HG03457 (cell line): ENCODE measurements at regions not wholly inside any gene's neighbourhood (a gene's known extent, or its start where the extent isn't known, plus 50 kb on each side); places are given as distances from the start of the nearest gene placed in this dataset.
"Not testable (repeated sequence)": the region's sequence is repeated elsewhere in the genome, so short reads cannot be mapped to it uniquely, and the experiment has no call there.

Experiments
- ATAC-seq: cut with Tn5 transposase; IDR thresholded peaks from one replicate; pipeline ENCODE4 v1.9.1; 2021; ENCODE audit warnings: moderate number of reproducible peaks; ENCODE audit not compliant: unreplicated experiment

DNA sequence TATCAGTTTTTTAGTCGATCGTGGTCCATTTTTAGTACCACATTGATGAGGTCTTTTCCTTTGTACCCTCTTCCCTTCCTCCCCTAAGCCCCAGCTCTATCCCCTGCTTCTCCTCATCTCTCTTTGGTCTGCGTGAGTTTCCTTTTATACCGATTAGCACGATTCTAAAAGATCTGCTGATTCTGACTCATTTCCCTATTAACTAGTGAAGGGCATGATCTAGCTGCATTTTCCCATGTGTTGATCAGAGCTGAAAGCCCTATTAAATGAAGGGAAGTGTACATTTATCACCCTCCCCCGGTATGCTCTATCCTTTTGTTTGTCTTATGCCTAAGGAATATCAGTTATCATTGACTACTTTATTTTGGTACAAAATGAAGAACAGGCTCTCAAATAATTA lies 181.7 kb upstream of the NPY2R start:
- no peak for ATAC-seq

DNA sequence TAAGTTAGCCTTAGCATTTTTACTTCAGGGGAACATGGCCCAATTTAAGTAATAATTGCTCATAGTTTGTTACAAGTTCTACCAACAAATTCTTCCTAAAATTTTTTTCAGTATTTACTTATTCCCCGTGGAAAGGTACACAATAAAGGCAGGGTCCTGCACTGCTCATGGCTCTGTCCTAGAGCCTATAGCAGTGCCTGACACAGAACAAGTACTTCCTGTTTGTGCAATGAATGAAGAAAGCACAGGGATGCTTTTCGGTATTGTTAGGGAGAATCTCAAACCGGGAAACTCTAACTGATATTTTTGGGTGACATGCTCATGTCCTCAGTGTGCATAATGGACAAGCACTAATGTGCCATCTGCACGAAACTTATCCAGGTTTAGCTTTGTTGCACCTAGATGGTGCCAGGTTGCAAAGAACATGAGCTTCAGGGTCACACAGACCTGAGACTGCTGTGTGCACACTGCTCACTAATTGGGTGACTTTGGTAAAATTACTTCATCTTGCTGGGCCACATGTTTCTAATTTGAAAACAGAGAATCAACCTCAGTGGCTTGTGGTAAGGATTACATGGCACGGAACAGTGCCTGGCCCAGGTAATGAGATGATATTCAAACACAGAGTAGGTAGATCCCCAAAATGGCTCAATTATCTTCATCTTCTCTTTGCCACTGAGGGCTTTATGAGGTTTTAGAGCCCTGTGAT lies 175.8 kb upstream of the NPY2R start:
- ATAC-seq = peak; percentile 73

DNA sequence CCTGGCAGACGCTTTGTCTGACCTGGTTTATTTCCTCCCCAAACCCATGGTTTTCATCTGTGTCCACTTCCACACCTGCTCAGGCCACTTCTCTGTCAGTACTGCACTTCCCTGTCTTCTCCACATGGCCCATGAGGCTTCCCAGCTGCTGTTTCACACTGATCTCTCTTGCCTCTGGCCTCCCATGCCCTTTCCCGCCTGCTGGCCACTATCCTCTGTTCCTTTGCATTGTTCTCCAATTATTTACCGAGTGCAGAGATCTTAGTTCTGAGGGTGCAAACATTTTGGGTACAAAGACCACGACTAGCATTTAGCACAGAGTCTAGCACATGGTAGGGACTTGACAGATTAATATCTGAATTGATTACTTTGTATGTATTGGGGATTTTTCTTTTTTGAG lies 174.8 kb upstream of the NPY2R start:
- ATAC-seq = no peak

DNA sequence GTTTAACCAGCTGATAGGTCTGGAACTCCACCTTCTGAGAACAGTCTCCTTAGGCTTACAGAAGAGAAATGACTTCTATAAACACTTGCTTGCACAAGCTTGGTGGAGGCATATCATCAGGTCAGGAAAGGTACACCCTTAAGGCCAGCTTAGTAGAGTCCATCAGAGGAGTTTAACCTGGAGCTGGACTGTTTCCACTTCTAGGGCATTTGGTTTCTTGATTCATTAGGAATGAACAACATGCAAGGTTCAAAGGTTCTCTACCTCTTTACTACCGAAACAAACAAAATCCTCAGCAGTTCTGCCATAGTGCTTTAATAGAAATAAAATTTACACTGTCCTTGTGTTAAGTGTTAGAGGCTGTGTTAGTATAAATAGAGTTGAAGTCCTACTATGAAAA lies 171.4 kb upstream of the NPY2R start:
- no peak for ATAC-seq

DNA sequence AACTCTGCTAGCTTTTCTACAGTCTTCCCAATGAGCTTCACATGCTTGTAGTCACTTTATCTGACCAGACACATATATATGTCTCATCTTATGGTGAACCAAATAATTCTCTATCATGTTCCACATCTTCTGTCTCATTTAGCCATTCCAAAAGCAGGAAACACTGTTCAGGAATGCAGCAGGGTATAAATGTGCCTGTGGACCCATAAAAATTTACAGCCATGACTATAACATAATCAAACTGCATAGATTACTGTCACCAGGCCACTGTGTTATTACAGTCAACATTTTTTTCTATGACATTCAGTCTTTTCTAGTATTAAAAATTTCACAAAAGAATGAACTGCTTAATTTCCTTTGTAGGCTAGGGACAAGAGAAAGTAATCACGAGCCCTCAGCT lies 170.0 kb upstream of the NPY2R start:
- no peak for ATAC-seq

DNA sequence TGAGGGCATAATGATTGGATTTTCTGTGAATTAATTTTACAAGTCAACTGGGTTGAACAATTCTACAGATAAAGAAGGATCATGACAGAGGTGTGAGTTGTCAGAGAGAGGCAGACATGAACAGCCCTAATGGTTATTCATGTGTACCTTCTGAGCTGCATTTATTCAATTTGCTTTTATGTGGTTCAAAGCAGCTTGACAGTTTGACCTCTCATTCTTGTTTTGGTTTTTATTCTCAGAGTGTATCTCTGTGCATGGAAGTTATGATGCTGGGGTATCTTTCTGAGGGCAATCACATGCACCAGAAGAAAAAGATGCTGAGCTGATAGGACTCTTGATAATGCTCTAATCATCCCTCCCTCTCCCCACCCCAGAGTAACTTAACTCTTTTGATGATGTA lies 169.3 kb upstream of the NPY2R start:
- no peak for ATAC-seq

DNA sequence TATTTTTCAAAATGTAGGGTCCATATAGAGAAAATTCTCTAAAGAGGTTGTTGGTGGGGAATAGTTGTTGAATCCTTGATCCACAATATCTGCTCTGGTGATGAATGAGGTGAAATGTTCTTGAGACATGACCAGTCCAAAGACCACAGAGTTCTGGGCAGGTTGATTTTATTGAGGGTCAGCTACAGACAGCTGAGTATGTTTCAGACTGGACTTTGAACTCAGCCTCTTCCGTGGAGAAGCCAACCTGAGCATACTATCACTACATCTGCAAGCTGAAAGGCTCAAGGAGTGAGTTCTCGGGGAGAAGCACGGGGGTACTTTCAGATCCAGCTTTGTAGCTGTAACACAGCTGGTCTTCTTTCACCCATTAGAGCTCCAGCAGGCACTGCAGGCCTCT lies 168.4 kb upstream of the NPY2R start:
- no peak for ATAC-seq

DNA sequence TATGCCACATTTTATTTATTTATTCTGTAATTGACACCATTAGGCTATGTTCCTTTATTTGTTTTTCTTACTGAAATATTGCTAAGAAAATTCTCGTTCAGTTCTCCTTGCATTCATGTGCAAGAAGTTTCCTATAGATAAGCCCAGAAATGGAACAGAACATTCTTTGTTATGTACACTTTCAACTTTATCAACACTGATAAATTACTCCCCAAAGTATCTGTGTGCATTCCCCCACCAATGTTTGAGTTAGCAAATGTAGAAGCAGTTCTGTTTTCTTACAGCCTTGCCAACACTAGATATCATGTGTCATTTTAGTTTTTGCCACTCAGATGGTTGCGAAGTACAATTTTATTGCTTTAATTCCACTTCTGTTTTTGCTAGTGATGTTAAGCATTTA lies 166.4 kb upstream of the NPY2R start:
- ATAC-seq = no peak

DNA sequence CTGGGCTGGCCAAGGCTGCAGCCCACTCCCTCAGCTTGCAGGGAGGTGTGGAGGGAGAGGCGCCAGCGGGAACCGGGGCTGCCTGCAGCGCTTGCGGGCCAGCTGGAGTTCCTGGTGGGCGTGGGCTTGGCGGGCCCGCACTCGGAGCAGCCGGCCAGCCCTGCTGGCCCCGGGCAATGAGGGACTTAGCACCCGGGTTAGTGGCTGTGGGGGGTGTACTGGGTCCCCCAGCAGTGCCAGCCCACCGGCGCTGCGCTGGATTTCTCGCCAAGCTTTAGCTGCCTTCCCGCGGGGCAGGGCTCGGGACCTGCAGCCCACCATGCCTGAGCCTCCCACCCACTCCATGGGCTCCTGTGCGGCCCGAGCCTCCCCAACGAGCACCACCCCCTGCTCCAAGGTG lies 164.2 kb upstream of the NPY2R start:
- not testable (repeated sequence) for ATAC-seq

DNA sequence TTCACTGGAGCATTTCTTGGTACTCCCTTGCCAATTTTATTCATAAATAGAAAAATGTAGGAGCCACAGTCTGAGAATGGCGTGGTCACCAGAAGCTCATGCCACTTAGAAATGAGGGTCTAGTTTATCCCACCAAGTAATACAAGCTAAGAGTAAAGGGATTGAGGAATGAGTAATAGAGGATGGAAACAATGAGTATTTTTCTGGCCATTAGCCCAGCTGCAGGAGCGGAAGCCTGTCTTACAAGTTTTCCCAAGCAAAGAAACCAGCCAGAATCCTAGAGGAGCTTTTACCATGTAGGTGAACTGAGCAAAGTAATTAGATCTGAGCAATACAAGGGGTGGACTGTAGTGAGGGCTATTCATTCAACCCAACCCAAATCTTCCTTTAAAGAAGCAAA lies 160.7 kb upstream of the NPY2R start:
- no peak for ATAC-seq

DNA sequence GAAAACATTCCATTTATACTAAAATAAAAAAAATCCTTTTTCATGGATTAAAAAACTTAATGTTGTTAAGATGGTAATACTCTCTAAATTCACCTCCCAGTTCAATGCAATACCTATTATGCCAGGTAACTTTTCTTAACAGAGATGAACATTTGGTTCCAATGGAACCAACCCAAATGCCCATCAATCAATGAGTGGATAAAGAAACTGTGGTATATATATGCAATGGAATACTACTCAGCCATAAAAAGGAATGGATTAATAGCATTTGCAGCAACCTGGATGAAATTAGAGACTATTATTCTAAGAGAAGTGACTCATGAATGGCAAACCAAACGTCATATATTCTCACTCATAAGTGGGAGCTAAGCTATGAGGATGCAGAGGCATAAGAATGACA lies 154.4 kb upstream of the NPY2R start:
- not testable (repeated sequence) for ATAC-seq

DNA sequence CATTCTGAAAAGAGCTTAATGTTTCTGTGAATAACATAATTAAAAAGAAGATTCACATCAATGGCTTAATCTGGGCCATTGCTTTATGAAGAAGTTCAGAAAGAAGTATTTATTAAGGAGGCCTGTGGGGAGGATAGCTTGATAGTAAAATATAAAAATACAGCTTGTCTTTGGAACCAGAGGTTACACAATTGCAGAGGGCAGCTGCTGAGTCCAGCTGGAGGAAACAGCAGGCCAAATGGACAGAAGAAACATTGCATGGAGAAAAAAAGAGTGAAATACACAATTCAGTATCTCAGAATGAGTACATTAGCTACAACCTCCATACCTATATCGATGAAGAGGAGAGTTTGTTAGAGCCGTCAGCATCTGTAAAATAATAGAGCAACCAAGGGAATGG lies 148.0 kb upstream of the NPY2R start:
- ATAC-seq = no peak

DNA sequence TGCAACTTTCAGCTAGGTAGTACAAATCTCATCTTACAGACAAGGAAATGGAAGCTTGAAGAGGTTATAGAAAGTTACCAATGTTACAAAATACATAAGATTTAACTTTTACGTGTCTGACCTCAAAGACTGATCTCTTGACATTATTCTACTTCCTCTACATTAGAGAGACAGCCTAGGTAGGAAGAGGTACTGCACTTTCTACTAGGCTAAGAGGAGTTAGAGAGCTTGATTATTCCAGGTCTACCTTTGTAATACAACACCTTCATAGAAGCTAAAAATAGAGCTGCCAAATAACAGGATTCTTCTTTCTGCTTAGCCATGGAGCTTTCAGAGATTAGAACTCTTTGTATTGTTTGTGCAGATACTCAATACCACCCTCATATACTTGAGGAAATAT lies 147.6 kb upstream of the NPY2R start:
- ATAC-seq = no peak

DNA sequence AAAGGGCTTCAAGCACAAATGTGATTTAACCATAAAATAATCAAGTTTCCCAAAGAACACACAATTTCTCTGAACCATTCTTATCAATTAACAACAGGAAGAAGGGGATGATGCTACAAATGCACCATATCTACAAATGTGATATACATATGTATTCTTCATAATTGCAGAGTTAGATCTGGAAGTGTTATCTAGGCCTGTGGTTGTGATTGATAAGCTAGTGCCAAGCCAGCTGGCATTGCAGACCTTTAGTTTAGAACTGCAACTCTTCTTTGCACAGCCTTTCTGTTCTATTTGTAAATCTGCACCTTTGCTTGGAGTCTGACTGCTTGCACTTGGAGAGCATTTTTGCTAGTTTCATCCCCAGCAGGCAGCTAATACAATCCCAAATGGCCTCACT lies 145.5 kb upstream of the NPY2R start:
- ATAC-seq = no peak

DNA sequence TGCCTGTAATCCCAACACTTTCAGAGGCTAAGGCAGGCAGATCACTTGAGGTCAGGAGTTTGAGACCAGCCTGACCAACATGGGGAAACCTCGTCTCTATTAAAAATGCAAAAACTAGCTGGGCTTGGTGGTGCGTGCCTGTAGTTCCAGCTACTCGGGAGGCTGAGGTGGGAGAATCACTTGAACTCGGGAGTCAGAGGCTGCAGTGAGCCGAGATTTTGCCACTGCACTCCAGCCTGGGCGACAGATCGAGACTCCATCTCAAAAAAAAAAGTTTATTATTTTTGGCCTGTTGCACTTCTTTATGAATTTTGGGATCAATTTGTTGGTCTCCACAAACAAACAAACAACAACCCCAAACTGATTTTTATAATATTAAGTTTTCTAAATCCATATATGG lies 143.5 kb upstream of the NPY2R start:
- ATAC-seq = not testable (repeated sequence)

DNA sequence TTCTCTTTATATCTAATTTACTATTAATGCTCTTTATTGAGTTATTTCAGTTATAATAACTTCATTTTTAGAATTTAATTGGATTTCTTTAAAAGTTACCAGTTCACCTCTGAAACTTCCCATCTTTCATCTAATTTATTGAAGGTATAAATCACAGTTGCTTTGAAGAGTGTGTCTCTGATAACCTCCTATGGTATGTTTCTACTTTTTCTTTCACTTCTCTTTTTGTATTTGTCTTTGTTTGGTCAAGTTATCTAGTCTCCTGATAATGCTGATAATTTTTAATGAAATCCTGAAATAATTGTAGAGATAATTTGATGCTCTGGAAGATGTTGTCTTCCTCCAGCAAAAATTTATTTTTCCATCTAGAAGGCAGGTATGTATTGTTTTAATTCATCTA lies 141.6 kb upstream of the NPY2R start:
- no peak for ATAC-seq

DNA sequence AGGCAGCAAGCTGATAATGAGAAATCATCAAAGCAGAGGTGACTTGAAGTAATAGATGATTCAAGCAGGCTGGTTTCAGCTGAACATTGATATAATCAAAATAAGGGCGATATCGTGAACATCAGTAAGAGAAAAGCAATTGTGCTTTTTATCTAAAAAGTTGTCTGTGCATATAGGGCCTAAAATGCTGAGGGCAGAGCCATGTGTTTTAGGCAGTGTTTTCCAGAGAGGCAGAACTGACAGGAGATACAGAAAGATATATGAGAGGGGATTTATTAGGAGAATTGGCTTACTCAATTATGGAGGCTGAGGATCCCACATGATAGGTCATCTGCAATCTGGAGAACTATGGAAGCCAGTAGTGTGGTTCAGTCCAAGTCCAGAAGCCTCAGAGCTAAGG lies 136.5 kb upstream of the NPY2R start:
- ATAC-seq = no peak

DNA sequence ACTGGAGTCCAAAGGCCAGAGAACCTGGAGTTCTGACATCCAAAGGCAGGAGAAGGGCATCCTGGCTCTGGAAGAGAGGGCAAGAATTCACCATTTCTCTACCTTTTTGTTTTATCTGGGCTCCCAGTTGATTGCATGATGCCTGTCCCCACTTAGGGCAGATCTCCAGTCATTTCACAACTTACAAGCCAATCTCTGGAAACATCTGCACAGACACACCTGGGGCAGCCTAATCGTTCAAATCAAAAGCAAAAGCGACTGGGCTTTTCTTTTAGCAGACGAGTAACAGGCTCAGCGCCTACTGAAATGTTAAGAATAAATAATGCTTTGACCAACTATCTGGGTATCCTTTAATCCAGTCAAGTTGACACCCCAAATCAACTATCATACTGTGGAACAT lies 136.0 kb upstream of the NPY2R start:
- no peak for ATAC-seq

DNA sequence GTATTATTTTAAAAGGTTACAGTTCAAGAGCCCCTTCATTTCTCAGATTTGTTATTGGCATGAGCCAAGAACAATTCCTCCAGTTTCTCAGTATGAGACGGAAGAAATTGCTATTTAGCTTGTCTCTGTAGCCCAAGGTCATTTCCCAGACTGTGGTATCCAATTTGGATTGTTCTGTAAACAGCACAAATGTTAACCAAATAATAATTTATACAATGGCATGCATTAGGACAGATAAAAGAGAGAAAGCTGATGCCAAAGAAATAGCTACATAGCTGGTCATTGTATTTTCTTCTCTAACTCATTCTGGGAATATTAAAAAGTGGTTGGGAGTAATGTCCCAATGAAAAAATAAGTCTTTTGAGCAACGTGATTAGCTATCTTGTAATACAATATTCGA lies 134.6 kb upstream of the NPY2R start:
- no peak for ATAC-seq

DNA sequence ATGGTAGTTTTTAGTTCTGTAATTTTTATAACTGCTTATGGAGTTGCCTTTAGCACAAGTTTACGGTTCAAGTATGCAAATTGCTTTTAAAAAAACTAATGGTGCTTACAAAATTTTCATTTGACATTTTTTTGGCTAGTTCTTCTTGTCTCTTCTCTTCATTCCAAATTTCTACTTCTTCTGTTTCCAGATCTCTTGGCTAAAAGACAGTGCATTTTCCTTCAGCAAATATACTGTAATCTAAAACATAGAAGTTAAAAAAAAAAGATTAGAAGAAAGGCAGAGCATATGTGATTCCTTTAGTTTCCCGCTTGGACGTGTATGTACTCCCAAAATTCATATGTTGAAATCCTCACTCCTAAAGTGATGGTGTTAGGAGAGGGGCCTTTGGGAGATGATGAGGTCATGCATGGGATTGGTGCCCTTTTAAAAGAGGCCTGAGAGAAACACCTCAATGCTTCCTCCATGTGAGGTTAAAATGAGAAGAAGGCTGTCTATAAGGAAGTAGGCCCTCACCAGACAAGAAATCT lies 132.1 kb upstream of the NPY2R start:
- no peak for ATAC-seq

DNA sequence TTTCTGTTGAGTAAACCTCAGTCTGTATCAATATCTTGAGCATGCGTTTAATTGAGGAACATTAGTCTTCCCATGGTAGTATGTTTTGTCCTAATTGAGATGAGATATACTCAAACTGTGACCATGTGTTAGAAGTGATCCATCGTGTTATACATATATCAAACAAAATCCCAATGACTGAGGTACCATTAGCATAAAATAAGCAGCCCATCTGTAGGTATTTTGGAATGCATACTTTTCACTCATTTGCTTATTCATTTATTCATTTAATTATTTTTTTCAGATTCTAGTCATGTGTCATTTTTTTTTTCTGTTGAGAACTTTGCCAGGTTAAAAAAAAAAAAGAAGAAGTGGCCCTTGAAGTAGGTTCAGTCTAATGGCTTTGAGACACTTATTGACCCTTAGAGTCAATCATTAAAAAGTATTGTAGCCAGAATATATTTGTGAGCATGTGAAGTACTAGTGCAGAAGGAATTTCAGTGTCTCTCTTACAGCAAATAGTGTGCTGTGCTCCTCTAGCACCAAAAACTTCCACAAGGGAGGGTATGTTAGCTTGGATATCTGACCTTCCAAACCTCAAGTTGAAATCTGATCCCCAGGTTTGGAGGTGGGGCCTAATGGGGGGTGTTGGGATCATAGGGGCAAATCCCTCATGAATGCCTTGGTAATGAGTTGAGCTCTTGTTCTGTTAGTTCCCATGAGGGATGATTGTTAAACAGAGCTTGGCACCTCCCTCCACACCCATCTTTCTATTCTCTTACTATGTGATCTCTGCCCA lies 130.8 kb upstream of the NPY2R start:
- no peak for ATAC-seq

DNA sequence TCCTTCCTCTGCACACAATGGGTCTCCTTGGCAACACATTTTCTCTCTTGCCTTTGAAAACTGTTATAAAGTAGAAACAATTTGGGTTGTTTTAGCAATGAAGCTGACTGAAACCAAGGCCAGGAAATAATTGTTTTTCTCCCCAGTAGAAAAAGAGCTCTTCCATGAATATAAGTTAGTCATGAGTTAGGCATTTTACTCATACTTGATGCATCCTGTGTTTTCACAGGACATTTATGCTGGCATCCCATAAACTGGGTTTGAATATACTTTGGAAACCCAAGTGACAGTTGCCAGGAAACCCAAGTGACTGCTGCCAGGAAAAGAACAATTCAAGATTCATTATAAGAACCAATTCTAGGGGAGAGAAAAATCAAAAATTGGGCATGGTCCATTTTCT lies 128.6 kb upstream of the NPY2R start:
- no peak for ATAC-seq
